ENCODE measurements at regions not wholly inside any gene's neighbourhood (a gene's known extent, or its start where the extent isn't known, plus 50 kb on each side); places are given as distances from the start of the nearest gene placed in this dataset.

GRCh38 chr13:108369412-108369811 lies 99.9 kb downstream of the TNFSF13B start:
- Mint-ChIP-seq H3K4me1 (ENCODE audit: unreplicated experiment) (no peaks in the 10 kb centered on the region), H3K36me3 (no peaks in the 10 kb centered on the region), H3K27ac (no peak overlapping the region), H3K4me3 (no peak overlapping the region), H3K9me3 (peaks cover 4% of the 10 kb centered on the region), H3K27me3 (no peaks in the 10 kb centered on the region)
- TF ChIP-seq CTCF (conservative IDR thresholded peaks at IDR 0.05) = no peak
- no peak for DNase-seq (ENCODE audit: extremely low spot score, unreplicated experiment)

DNA sequence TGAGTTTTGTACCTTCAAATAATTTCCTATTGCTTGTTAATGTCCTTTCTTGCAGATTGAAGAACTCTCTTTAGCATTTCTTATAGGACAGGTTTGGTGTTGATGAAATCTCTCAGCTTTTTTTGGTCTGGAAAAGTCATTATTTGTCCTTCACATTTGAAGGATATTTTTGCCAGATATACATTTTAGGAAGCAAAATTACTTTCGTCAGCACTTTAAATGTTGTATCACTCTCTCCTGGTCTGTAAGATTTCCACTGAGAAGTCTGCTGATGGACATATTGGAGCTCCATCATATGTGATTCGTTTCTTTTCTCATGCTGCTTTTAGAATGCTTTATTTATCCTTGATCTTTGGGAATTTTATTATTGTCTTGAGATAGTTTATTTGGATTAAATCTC lies 105.5 kb downstream of the TNFSF13B start:
- DNase-seq (ENCODE audit: extremely low spot score, unreplicated experiment) = no peak
- Mint-ChIP-seq H3K4me1 (ENCODE audit: unreplicated experiment) (no peaks in the 10 kb centered on the region), H3K27me3 (no peaks in the 10 kb centered on the region), H3K9me3 (peaks cover 9% of the 10 kb centered on the region), H3K36me3 (peaks cover 3% of the 10 kb centered on the region), H3K4me3 (no peak overlapping the region), H3K27ac (no peak overlapping the region)
- no peak for TF ChIP-seq CTCF (conservative IDR thresholded peaks at IDR 0.05)

GRCh38 chr13:108375772-108376171 lies 106.3 kb downstream of the TNFSF13B start:
- Mint-ChIP-seq H3K27ac (no peak overlapping the region), H3K4me1 (ENCODE audit: unreplicated experiment) (no peaks in the 10 kb centered on the region), H3K9me3 (peaks cover 9% of the 10 kb centered on the region), H3K4me3 (no peak overlapping the region), H3K36me3 (peaks cover 3% of the 10 kb centered on the region), H3K27me3 (no peaks in the 10 kb centered on the region)
- no peak for TF ChIP-seq CTCF (conservative IDR thresholded peaks at IDR 0.05)
- no peak for DNase-seq (ENCODE audit: extremely low spot score, unreplicated experiment)

GRCh38 chr13:108376308-108376707 lies 106.8 kb downstream of the TNFSF13B start:
- Mint-ChIP-seq H3K27ac (no peak overlapping the region), H3K4me3 (no peak overlapping the region), H3K9me3 (peaks cover 5% of the 10 kb centered on the region), H3K36me3 (peaks cover 3% of the 10 kb centered on the region), H3K4me1 (ENCODE audit: unreplicated experiment) (no peaks in the 10 kb centered on the region), H3K27me3 (no peaks in the 10 kb centered on the region)
- DNase-seq (ENCODE audit: extremely low spot score, unreplicated experiment) = no peak
- no peak for TF ChIP-seq CTCF (conservative IDR thresholded peaks at IDR 0.05)

GRCh38 chr13:108377646-108378206 lies 108.2 kb downstream of the TNFSF13B start:
- Mint-ChIP-seq H3K27me3 (no peaks in the 10 kb centered on the region), H3K9me3 (peaks cover 5% of the 10 kb centered on the region), H3K4me1 (ENCODE audit: unreplicated experiment) (no peaks in the 10 kb centered on the region), H3K4me3 (no peak overlapping the region), H3K27ac (no peak overlapping the region), H3K36me3 (peaks cover 3% of the 10 kb centered on the region)
- no peak for TF ChIP-seq CTCF (conservative IDR thresholded peaks at IDR 0.05)
- no peak for DNase-seq (ENCODE audit: extremely low spot score, unreplicated experiment)

GRCh38 chr13:108383667-108384066 lies 114.1 kb downstream of the TNFSF13B start:
- H3K4me3 Mint-ChIP-seq = no peak overlapping the region
- H3K27me3 Mint-ChIP-seq = no peaks in the 10 kb centered on the region
- H3K27ac Mint-ChIP-seq = no peak overlapping the region
- H3K9me3 Mint-ChIP-seq = no peaks in the 10 kb centered on the region
- TF ChIP-seq CTCF (conservative IDR thresholded peaks at IDR 0.05) = no peak
- no peaks in the 10 kb centered on the region for H3K4me1 Mint-ChIP-seq (ENCODE audit: unreplicated experiment)
- peaks cover 3% of the 10 kb centered on the region for H3K36me3 Mint-ChIP-seq
- DNase-seq (ENCODE audit: extremely low spot score, unreplicated experiment) = no peak

All from type B pancreatic cell (in vitro differentiated cells).